GM12801 (cell line): ENCODE measurements at regions not wholly inside any gene's neighbourhood (a gene's known extent, or its start where the extent isn't known, plus 50 kb on each side); places are given as distances from the start of the nearest gene placed in this dataset.

Source experiments
- TF ChIP-seq, protein P1 (sequence below): IDR thresholded peaks from one replicate; pipeline ENCODE4 v1.5.1; 2011; ENCODE audit warnings: control low read depth; ENCODE audit not compliant: insufficient read length; ENCODE audit errors: extremely low read depth

DNA sequence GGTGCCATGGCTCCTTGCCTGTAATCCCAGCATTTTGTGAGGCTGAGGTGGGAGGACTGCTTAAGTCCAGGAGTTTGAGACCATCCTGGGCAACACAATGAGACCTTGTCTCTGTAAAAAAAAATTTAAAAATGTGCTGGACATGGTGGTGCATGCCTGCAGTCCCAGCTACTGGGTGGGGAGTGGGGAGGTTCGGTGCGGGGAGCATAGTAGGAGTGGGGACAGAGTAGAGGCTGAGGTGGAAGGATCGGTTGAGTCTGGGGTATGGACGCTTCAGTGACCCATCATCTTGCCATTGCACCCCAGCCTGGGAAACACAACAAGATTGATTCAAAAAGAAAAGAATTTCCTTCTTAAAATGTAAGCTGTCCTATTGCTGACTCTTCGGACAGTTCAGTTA, 1490.0 kb upstream of the GBE1 start:
- TF ChIP-seq, protein P1, sequence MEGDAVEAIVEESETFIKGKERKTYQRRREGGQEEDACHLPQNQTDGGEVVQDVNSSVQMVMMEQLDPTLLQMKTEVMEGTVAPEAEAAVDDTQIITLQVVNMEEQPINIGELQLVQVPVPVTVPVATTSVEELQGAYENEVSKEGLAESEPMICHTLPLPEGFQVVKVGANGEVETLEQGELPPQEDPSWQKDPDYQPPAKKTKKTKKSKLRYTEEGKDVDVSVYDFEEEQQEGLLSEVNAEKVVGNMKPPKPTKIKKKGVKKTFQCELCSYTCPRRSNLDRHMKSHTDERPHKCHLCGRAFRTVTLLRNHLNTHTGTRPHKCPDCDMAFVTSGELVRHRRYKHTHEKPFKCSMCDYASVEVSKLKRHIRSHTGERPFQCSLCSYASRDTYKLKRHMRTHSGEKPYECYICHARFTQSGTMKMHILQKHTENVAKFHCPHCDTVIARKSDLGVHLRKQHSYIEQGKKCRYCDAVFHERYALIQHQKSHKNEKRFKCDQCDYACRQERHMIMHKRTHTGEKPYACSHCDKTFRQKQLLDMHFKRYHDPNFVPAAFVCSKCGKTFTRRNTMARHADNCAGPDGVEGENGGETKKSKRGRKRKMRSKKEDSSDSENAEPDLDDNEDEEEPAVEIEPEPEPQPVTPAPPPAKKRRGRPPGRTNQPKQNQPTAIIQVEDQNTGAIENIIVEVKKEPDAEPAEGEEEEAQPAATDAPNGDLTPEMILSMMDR, result no peak

DNA sequence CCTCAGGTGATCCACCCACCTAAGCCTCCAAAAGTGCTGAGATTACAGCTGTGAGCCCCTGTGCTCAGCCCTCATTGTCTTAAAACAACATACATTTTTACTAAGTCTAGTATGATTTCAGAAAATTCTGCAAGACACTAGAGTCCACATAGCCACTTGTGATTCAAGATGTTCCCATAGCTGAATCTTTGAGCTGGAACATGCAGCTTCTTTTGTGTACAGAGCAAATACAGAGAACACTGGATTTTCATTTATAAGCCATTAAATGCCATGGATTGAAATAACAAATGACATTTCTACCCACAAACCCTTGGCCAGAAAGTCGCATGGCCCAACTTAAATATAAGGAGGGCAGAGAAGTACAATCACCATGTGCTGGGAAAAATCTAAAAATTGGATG, 1489.2 kb upstream of the GBE1 start:
- TF ChIP-seq, protein P1, result no peak

DNA sequence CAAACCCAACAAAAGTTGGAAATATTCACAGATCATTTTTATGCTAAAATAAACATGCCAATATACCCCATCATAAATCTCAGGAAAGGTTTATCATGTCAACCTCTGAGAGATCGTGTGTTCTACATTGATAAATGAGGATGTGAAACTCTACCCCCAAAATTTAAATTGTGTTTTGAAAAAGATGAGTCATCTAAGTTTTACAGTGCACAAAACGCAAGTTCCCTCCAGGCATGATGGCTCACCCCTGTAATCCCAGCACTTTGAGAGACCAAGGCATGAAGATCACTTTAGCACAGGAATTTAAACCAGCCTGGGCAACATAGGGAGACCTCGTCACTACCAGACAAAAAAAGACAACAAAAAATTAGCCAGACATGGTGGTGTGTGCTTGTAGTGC, 1487.0 kb upstream of the GBE1 start:
- TF ChIP-seq, protein P1, result no peak

DNA sequence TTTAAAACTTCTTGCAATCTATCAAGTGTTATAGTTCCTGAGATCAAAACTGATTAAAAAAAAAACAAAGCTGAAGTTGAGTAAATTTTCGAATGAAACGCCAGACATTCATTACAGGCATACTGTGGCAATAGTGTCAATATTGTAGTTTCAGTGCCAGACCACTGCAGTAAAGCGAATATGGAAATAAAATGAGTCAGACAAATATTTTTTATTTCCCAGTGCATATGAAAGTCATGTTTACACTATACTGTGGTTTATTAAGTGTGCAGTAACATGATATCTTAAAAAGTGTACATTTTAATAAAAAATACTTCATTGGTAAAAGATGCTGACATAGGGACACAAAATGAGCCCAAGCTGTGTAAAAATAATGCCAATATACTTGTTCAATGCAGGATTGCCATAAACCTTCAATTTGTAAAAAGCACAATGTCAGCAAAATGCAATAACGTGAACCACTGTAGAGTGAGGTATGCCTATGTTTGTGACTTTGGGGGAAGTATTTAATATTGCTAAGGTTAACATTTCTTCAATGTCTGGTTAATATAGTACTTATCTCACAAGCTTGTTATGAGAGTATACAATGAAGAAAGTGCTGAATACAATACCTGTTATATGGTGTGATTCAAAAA, 1473.9 kb upstream of the GBE1 start:
- TF ChIP-seq, protein P1, result no peak

DNA sequence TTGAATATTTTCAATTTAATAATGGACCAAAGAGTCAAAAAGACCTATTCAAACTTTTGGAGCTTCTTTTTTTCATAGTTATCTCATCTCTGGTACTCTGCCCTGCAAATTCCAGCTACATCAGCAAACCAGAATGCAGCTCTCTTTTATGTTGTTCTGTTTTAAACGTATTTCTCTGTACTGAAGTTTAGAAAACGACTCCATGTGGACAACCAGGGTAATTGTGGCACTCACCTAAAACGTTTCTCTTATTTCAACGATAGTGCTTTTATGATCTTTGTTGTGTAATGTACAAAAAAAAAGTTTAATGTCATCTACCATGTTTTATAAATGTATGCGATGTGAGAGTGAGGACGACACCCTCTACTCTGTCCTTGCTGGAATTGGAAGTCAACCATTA, 1472.3 kb upstream of the GBE1 start:
- TF ChIP-seq, protein P1, result no peak

DNA sequence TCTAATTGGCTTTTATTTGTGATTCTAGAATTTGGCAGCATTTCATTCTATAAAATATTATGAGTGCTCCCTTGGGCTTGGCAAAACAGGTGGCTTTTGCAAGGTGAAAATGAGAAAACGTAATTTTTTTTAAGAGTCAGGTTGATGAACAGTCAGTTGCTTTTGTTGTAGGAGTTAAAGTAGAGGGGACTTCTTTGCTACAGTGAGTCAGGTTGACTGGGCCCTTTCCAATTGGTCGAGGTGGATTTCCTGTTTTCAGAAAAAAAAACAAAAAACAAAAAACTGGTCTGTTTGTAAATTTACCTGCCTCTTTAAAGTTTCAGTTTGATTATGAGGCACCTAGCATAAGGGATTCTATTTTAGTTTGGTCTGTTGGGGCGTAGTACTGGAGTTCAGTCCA, 1469.4 kb upstream of the GBE1 start:
- TF ChIP-seq, protein P1, result no peak

DNA sequence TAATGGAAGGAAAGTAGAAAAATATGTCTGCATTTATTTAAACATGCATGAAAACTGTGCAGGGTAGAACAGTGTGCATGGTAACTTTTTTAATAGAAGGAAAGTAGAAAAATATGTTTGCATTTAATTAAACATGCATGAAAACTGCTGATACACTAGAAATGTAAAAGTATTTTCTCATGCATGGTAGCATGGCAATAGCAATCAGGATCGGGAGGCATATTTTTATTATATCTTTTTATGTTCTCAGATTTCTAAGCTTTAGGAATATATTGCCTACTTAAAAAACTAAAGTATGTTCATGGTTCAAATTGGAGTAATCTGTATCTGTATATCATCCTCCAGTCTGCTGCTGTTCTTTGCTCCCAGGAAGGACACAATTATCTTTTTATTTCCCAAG, 1468.9 kb upstream of the GBE1 start:
- TF ChIP-seq, protein P1, result no peak
